Posterior cingulate gyrus (tissue), 11 donors: ENCODE measurements at regions not wholly inside any gene's neighbourhood (a gene's known extent, or its start where the extent isn't known, plus 50 kb on each side); places are given as distances from the start of the nearest gene placed in this dataset.
"Not testable (repeated sequence)": the region's sequence is repeated elsewhere in the genome, so short reads cannot be mapped to it uniquely, and the experiment has no call there.

ENCODE experiments used
- DNase-seq, 10 donors: peaks; one replicate each; pipeline versions ENCODE4 v3.0.0 to v3.0.0-alpha.2; 2020 to 2021; ENCODE audit warnings: mixed read lengths in 3 of 10
- intact Hi-C: fragments of 100-400 bp; cut with DNase I; formaldehyde crosslinking; loops from one replicate; pipeline ENCODE4 v1.15.1; 2023

GRCh38 chr1:81192647-81193642 lies 607.8 kb upstream of the ADGRL2 start:
- intact Hi-C loops, result no loop called here
- DNase-seq, result no peak

- intact Hi-C loops, result no loop called here
- no peak for DNase-seq
Measured at GRCh38 chr1:81190003-81190402, 610.7 kb upstream of the ADGRL2 start.

- no peak for DNase-seq
- intact Hi-C loops, result no loop called here
Measured at GRCh38 chr1:81187635-81188034, 613.1 kb upstream of the ADGRL2 start.

GRCh38 chr1:81186261-81186660 lies 614.5 kb upstream of the ADGRL2 start:
- intact Hi-C loops, result no loop called here
- no peak for DNase-seq

GRCh38 chr1:81183553-81183952 lies 617.2 kb upstream of the ADGRL2 start:
- no peak for DNase-seq
- intact Hi-C loops, result no loop called here

- no peak for DNase-seq
- intact Hi-C loops, result no loop called here
Measured at GRCh38 chr1:81183051-81183450, 617.7 kb upstream of the ADGRL2 start.

- intact Hi-C loops, result no loop called here
- no peak for DNase-seq
Measured at GRCh38 chr1:81179242-81179641, 621.5 kb upstream of the ADGRL2 start.

GRCh38 chr1:81178431-81179093 lies 622.2 kb upstream of the ADGRL2 start:
- intact Hi-C loops, result not testable (repeated sequence)
- peak in 2 of 10 donors; percentile 50 to 76 for DNase-seq

GRCh38 chr1:81174811-81175476 lies 625.8 kb upstream of the ADGRL2 start:
- intact Hi-C loops, result no loop called here

GRCh38 chr1:81174052-81174451 lies 626.7 kb upstream of the ADGRL2 start:
- peak in 1 of 10 donors; percentile 29 for DNase-seq
- intact Hi-C loops, result no loop called here

More at GRCh38 chr1:81174811-81175476, 625.8 kb upstream of the ADGRL2 start:
- DNase-seq, result peak in 1 of 10 donors; percentile 67

- DNase-seq, result no peak
- intact Hi-C loops, result no loop called here
Measured at GRCh38 chr1:81172483-81172882, 628.3 kb upstream of the ADGRL2 start.

GRCh38 chr1:81170721-81171120 lies 630.0 kb upstream of the ADGRL2 start:
- DNase-seq, result no peak
- intact Hi-C loops, result no loop called here

GRCh38 chr1:81165963-81166362 lies 634.8 kb upstream of the ADGRL2 start:
- intact Hi-C loops, result no loop called here
- no peak for DNase-seq

GRCh38 chr1:81160696-81161095 lies 640.0 kb upstream of the ADGRL2 start:
- intact Hi-C loops, result no loop called here

GRCh38 chr1:81158592-81158991 lies 642.1 kb upstream of the ADGRL2 start:
- no peak for DNase-seq
- intact Hi-C loops, result no loop called here

More at GRCh38 chr1:81160696-81161095, 640.0 kb upstream of the ADGRL2 start:
- DNase-seq, result no peak

- intact Hi-C loops, result no loop called here
Measured at GRCh38 chr1:81157686-81158085, 643.0 kb upstream of the ADGRL2 start.

GRCh38 chr1:81156887-81157286 lies 643.8 kb upstream of the ADGRL2 start:
- no peak for DNase-seq
- intact Hi-C loops, result no loop called here

More at GRCh38 chr1:81157686-81158085, 643.0 kb upstream of the ADGRL2 start:
- DNase-seq, result no peak

GRCh38 chr1:81155131-81155530 lies 645.6 kb upstream of the ADGRL2 start:
- intact Hi-C loops, result no loop called here
- DNase-seq, result no peak

- DNase-seq, result no peak
- intact Hi-C loops, result no loop called here
Measured at GRCh38 chr1:81151206-81151605, 649.5 kb upstream of the ADGRL2 start.

- intact Hi-C loops, result no loop called here
- no peak for DNase-seq
Measured at GRCh38 chr1:81149649-81150325, 650.9 kb upstream of the ADGRL2 start.
